ENCODE measurements at regions not wholly inside any gene's neighbourhood (a gene's known extent, or its start where the extent isn't known, plus 50 kb on each side); places are given as distances from the start of the nearest gene placed in this dataset.
A peak's percentile ranks its signal among the peaks of the same experiment; 100 is the strongest.

DNA sequence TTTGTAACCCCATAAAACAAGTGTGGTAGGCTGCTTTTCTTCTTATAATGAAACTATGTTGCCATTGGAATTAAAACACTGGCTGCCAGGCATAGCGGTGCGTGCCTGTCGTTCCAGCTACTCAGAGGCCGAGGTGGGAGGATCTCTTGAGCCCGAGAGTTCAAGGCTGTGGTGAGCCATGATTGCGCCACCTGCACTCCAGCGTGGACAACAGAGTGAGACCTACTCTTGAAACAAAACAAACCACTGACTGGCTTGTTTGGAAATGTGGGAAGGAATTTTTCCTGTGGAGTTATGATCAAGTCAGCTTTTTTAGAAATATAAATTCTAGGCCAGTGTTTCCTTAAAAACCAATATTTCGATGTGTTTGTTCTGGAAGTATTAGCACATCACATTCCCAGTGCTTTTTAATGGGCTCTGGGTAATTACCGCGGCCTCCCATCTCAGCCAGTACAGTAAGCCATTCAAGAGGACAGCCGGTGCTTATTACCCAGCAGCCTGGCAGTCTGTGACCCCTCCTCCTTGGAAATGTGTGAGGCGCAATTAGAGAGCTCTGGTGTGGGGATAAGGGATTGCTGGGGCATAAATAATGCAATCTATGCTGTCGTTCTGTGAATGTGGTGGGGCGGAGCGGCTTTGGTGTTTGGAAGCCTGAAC is 58.3 kb upstream of the TRAK1 start:
- TF ChIP-seq, protein P1, sequence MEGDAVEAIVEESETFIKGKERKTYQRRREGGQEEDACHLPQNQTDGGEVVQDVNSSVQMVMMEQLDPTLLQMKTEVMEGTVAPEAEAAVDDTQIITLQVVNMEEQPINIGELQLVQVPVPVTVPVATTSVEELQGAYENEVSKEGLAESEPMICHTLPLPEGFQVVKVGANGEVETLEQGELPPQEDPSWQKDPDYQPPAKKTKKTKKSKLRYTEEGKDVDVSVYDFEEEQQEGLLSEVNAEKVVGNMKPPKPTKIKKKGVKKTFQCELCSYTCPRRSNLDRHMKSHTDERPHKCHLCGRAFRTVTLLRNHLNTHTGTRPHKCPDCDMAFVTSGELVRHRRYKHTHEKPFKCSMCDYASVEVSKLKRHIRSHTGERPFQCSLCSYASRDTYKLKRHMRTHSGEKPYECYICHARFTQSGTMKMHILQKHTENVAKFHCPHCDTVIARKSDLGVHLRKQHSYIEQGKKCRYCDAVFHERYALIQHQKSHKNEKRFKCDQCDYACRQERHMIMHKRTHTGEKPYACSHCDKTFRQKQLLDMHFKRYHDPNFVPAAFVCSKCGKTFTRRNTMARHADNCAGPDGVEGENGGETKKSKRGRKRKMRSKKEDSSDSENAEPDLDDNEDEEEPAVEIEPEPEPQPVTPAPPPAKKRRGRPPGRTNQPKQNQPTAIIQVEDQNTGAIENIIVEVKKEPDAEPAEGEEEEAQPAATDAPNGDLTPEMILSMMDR (IDR thresholded peaks at IDR 0.05), result no peak
- Mint-ChIP-seq H3K9me3 (ENCODE audit: unreplicated experiment) (no peaks in the 10 kb centered on the region), H3K27me3 (ENCODE audit: unreplicated experiment) (no peaks in the 10 kb centered on the region), H3K36me3 (ENCODE audit: unreplicated experiment) (peaks cover 5% of the 10 kb centered on the region), H3K4me3 (ENCODE audit: unreplicated experiment) (peak overlapping the region; percentile 17), H3K27ac (ENCODE audit: unreplicated experiment) (peak overlapping the region; percentile 88), H3K4me1 (ENCODE audit: unreplicated experiment) (peaks cover 59% of the 10 kb centered on the region)
- no peak for DNase-seq (ENCODE audit: extremely low spot score, unreplicated experiment)

DNA sequence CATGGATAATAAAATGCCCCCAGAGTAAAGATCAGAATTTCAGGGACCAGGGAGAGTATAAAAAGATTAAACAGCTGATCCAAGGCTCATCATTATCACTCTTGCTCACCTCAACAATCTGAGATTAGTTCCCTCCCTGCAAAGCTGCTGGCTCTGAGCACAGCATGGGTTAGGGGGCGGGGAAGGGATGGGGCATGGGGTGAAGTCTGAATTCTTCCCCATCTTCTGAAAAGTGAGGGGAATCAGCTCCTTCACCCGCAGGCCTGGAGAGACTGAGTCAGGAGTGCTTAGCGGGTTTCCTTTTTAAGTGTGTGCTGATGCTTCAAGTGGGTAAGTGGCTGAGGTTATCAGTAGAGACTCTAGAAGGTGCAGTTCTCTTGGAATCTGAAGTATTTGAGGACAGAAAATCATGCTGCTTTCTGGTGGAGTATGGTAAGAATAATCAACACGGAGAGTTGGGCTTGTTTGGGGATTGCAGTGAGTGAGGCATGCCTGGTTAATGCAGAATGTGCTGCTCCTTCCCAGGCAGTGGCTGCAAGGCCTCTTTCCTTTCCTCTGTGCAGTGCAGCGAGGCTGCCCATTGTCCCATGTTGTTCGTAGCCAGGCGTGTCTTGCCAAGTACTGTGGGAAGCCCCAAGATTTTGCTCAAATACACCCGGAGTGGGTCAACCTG is 59.2 kb upstream of the TRAK1 start:
- DNase-seq (ENCODE audit: extremely low spot score, unreplicated experiment), result no peak
- Mint-ChIP-seq H3K4me1 (ENCODE audit: unreplicated experiment) (peaks cover 51% of the 10 kb centered on the region), H3K27me3 (ENCODE audit: unreplicated experiment) (no peaks in the 10 kb centered on the region), H3K4me3 (ENCODE audit: unreplicated experiment) (no peak overlapping the region), H3K36me3 (ENCODE audit: unreplicated experiment) (peaks cover 5% of the 10 kb centered on the region), H3K9me3 (ENCODE audit: unreplicated experiment) (no peaks in the 10 kb centered on the region), H3K27ac (ENCODE audit: unreplicated experiment) (peak overlapping the region; percentile 88)
- TF ChIP-seq, protein P1 (IDR thresholded peaks at IDR 0.05), result no peak

GRCh38 chr3:42028474-42028873 is 62.7 kb upstream of the TRAK1 start:
- Mint-ChIP-seq H3K36me3 (ENCODE audit: unreplicated experiment) (no peaks in the 10 kb centered on the region), H3K27ac (ENCODE audit: unreplicated experiment) (no peak overlapping the region), H3K4me3 (ENCODE audit: unreplicated experiment) (no peak overlapping the region), H3K4me1 (ENCODE audit: unreplicated experiment) (peaks cover 54% of the 10 kb centered on the region), H3K9me3 (ENCODE audit: unreplicated experiment) (no peaks in the 10 kb centered on the region), H3K27me3 (ENCODE audit: unreplicated experiment) (no peaks in the 10 kb centered on the region)
- no peak for DNase-seq (ENCODE audit: extremely low spot score, unreplicated experiment)
- TF ChIP-seq, protein P1 (IDR thresholded peaks at IDR 0.05), result no peak

GRCh38 chr3:42027571-42027970 is 63.6 kb upstream of the TRAK1 start:
- Mint-ChIP-seq H3K27me3 (ENCODE audit: unreplicated experiment) (no peaks in the 10 kb centered on the region), H3K4me1 (ENCODE audit: unreplicated experiment) (peaks cover 52% of the 10 kb centered on the region), H3K4me3 (ENCODE audit: unreplicated experiment) (no peak overlapping the region), H3K27ac (ENCODE audit: unreplicated experiment) (no peak overlapping the region), H3K36me3 (ENCODE audit: unreplicated experiment) (no peaks in the 10 kb centered on the region), H3K9me3 (ENCODE audit: unreplicated experiment) (no peaks in the 10 kb centered on the region)
- DNase-seq (ENCODE audit: extremely low spot score, unreplicated experiment), result no peak
- TF ChIP-seq, protein P1 (IDR thresholded peaks at IDR 0.05), result no peak

DNA sequence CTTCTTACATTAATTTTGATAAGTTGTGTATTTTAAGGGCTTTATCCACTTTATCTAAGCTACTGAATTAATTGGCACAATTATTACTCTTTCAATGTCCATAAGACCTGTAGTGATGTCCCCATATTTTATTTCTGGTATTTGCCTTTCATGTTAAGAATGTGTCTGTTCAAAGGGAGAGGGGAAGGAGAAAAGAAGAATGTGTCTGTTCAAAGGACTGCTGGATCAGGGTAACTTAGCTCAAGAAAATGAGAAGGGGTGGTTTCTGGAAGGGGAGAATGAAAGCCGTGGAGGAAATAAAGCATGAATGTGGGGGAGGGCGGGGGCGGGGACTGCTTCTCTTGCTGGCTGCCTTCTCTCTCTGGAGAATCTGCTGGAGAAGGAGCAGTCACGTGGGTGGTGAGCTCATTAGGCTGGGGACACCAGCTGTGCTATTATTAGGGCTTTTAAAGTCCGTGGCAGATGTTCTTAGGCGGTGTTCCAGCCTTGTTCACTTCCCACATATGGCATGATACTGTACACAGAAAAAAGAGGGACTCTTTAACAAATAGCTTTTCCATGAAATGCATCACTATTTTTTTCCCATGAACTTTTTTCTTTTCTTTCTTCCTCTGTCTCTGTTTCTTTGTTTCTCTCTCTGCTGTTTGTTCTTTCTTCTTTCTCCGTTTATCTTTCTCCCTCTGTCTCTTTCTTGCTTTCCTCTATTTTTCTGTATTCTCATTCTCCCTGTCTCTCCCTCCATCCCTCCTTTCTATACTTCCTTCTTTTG is 63.7 kb upstream of the ULK4 start:
- no peaks in the 10 kb centered on the region for H3K27me3 Mint-ChIP-seq (ENCODE audit: unreplicated experiment)
- H3K9me3 Mint-ChIP-seq (ENCODE audit: unreplicated experiment), result no peaks in the 10 kb centered on the region
- H3K36me3 Mint-ChIP-seq (ENCODE audit: unreplicated experiment), result no peaks in the 10 kb centered on the region
- peaks cover 60% of the 10 kb centered on the region for H3K4me1 Mint-ChIP-seq (ENCODE audit: unreplicated experiment)
- TF ChIP-seq, protein P1 (IDR thresholded peaks at IDR 0.05), result no peak
- H3K27ac Mint-ChIP-seq (ENCODE audit: unreplicated experiment), result peak overlapping the region; percentile 100
- peak; percentile 89 for DNase-seq (ENCODE audit: extremely low spot score, unreplicated experiment)
- peak overlapping the region; percentile 70 for H3K4me3 Mint-ChIP-seq (ENCODE audit: unreplicated experiment)

Measured in osteocyte (in vitro differentiated cells).